K562 (cell line): ENCODE measurements at regions not wholly inside any gene's neighbourhood (a gene's known extent, or its start where the extent isn't known, plus 50 kb on each side); places are given as distances from the start of the nearest gene placed in this dataset.

Experiments
- CAMTA2 ChIP-seq: fragments of 250-450 bp; sonication (Bioruptor Pico); conservative IDR thresholded peaks from 2 replicates; pipeline ENCODE4 v1.5.1; 2022
- TF ChIP-seq, protein P1 (sequence below): fragments of 200-600 bp; sonication (generic); IDR thresholded peaks from one replicate; pipeline ENCODE4 v1.6.1; 2012; ENCODE audit warnings: mild to moderate bottlenecking, low read depth, low read length, inconsistent platforms
- TF ChIP-seq, protein P2 (sequence below): sonication (generic); formaldehyde crosslinking; IDR thresholded peaks from 2 replicates; pipeline ENCODE4 v1.8.0; 2022; ENCODE audit warnings: mild to moderate bottlenecking, missing genetic modification reagents

DNA sequence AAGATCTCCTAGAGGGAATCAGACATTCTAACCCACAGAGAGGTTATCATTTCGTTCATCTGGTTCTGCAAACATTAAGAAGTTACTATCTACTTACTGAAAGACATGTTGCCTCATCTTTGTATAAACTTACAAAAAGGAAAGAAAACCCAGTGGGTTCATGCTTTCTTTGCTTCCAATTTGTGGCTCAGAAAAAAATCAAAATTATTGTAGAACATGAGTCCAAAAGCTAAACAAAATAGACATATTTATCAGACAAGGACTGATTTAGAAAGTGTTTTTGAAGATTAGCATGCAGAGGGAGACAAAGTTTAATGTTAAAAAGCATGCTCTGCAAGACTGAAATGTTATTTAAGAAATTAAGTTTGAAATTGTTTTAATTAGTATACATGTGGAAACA lies 123.1 kb downstream of the MBL2 start (continued):
- TF ChIP-seq, protein P1, sequence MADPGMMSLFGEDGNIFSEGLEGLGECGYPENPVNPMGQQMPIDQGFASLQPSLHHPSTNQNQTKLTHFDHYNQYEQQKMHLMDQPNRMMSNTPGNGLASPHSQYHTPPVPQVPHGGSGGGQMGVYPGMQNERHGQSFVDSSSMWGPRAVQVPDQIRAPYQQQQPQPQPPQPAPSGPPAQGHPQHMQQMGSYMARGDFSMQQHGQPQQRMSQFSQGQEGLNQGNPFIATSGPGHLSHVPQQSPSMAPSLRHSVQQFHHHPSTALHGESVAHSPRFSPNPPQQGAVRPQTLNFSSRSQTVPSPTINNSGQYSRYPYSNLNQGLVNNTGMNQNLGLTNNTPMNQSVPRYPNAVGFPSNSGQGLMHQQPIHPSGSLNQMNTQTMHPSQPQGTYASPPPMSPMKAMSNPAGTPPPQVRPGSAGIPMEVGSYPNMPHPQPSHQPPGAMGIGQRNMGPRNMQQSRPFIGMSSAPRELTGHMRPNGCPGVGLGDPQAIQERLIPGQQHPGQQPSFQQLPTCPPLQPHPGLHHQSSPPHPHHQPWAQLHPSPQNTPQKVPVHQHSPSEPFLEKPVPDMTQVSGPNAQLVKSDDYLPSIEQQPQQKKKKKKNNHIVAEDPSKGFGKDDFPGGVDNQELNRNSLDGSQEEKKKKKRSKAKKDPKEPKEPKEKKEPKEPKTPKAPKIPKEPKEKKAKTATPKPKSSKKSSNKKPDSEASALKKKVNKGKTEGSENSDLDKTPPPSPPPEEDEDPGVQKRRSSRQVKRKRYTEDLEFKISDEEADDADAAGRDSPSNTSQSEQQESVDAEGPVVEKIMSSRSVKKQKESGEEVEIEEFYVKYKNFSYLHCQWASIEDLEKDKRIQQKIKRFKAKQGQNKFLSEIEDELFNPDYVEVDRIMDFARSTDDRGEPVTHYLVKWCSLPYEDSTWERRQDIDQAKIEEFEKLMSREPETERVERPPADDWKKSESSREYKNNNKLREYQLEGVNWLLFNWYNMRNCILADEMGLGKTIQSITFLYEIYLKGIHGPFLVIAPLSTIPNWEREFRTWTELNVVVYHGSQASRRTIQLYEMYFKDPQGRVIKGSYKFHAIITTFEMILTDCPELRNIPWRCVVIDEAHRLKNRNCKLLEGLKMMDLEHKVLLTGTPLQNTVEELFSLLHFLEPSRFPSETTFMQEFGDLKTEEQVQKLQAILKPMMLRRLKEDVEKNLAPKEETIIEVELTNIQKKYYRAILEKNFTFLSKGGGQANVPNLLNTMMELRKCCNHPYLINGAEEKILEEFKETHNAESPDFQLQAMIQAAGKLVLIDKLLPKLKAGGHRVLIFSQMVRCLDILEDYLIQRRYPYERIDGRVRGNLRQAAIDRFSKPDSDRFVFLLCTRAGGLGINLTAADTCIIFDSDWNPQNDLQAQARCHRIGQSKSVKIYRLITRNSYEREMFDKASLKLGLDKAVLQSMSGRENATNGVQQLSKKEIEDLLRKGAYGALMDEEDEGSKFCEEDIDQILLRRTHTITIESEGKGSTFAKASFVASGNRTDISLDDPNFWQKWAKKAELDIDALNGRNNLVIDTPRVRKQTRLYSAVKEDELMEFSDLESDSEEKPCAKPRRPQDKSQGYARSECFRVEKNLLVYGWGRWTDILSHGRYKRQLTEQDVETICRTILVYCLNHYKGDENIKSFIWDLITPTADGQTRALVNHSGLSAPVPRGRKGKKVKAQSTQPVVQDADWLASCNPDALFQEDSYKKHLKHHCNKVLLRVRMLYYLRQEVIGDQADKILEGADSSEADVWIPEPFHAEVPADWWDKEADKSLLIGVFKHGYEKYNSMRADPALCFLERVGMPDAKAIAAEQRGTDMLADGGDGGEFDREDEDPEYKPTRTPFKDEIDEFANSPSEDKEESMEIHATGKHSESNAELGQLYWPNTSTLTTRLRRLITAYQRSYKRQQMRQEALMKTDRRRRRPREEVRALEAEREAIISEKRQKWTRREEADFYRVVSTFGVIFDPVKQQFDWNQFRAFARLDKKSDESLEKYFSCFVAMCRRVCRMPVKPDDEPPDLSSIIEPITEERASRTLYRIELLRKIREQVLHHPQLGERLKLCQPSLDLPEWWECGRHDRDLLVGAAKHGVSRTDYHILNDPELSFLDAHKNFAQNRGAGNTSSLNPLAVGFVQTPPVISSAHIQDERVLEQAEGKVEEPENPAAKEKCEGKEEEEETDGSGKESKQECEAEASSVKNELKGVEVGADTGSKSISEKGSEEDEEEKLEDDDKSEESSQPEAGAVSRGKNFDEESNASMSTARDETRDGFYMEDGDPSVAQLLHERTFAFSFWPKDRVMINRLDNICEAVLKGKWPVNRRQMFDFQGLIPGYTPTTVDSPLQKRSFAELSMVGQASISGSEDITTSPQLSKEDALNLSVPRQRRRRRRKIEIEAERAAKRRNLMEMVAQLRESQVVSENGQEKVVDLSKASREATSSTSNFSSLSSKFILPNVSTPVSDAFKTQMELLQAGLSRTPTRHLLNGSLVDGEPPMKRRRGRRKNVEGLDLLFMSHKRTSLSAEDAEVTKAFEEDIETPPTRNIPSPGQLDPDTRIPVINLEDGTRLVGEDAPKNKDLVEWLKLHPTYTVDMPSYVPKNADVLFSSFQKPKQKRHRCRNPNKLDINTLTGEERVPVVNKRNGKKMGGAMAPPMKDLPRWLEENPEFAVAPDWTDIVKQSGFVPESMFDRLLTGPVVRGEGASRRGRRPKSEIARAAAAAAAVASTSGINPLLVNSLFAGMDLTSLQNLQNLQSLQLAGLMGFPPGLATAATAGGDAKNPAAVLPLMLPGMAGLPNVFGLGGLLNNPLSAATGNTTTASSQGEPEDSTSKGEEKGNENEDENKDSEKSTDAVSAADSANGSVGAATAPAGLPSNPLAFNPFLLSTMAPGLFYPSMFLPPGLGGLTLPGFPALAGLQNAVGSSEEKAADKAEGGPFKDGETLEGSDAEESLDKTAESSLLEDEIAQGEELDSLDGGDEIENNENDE = no peak
- TF ChIP-seq, protein P2, sequence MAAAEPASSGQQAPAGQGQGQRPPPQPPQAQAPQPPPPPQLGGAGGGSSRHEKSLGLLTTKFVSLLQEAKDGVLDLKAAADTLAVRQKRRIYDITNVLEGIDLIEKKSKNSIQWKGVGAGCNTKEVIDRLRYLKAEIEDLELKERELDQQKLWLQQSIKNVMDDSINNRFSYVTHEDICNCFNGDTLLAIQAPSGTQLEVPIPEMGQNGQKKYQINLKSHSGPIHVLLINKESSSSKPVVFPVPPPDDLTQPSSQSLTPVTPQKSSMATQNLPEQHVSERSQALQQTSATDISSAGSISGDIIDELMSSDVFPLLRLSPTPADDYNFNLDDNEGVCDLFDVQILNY (CRISPR knock-in tag) = no peak
- no peak for TF ChIP-seq CAMTA2
